K562 (cell line): ENCODE measurements at regions not wholly inside any gene's neighbourhood (a gene's known extent, or its start where the extent isn't known, plus 50 kb on each side); places are given as distances from the start of the nearest gene placed in this dataset.

Experiments
- CTCF ChIP-seq, 3 experiments: IDR thresholded peaks in 2 of 3; conservative IDR thresholded peaks in 1 of 3; 2 replicates each; pipeline ENCODE4 v1.5.1; 2011 to 2012; ENCODE audit warnings: low read length in 3 of 3, mild to moderate bottlenecking in 3 of 3, control low read depth in 2 of 3, improper control_type of control experiment in 1 of 3, inconsistent platforms in 1 of 3, low read depth in 1 of 3, mixed read lengths in 1 of 3, moderate library complexity in 1 of 3; ENCODE audit not compliant: insufficient read depth in 2 of 3
- REST ChIP-seq, 2 experiments: fragments of 450-650 bp; formaldehyde crosslinking in 1 of 2; IDR thresholded peaks; 2 replicates each; pipeline versions ENCODE4 v1.4.0 to v1.6.1; 2014 to 2020; ENCODE audit warnings: mild to moderate bottlenecking in 2 of 2, borderline replicate concordance in 1 of 2, low read depth in 1 of 2

DNA sequence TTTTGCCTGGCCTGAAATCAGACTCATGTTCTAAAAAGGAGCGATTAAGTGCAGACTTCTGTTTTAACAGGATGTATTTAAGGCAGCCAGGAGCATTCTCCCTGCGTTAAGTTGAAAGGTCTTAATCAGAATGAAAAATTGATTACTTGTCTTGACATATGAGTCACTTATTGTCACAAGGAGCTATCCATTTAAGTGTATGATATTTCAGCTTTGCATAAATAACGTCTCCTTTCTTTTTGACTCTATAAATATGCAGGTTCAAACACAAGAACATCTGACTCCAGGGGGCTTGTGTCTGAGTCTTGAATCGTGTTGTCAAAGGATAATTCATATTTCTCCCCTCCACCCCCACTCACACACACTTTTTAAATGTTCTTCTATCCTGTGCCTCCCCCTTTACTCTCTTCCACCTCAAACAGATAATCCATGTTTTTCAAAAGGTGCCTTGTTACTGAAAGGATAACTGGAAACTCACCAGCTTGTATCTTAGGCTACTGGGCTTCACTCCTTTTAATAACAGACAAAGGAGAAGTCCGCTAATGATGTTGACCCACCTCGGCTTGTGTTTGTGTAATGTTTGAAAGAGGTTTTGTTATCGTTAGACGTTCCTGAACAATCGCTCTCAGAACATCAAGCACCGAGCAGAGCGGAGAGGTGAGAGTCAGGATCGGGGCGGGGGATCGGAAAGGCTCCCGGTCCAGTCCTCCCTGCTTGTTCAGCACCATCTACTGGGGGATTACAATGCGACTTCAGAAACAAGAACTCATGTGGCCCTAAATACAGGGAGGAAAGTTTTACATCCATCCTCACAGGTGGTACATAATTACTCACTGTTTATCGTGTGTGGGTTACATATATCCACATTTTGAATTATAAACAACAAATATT lies 107.5 kb upstream of the RPL34 start (continued):
- peak; percentile 60 for TF ChIP-seq REST (IDR thresholded peaks at IDR 0.05; ENCODE audit: borderline replicate concordance)
- TF ChIP-seq REST (CRISPR knock-in tag; IDR thresholded peaks at IDR 0.05; ENCODE audit: low read depth) = no peak
- TF ChIP-seq CTCF (IDR thresholded peaks at IDR 0.05 in 2 of 3, conservative IDR thresholded peaks at IDR 0.05 in 1 of 3; ENCODE audit: insufficient read depth in 2 of 3, low read depth in 1 of 3, low read length in 3 of 3) = peak; percentile 55 to 59 (median 58); a peak in 5 of 6 replicates
